KBM-7 (cell line): ENCODE measurements at regions not wholly inside any gene's neighbourhood (a gene's known extent, or its start where the extent isn't known, plus 50 kb on each side); places are given as distances from the start of the nearest gene placed in this dataset.

Experiments
- DNase-seq: peaks from one replicate; pipeline ENCODE4 v3.0.0-alpha.2; 2015
- in situ Hi-C: fragments of 300-500 bp; cut with MboI; formaldehyde crosslinking; loops from 2 replicates; pipeline ENCODE4 v1.14.3; 2020; ENCODE audit warnings: low sequenced_read_pairs, low pct_unique_long_range_greater_than_20kb, mixed read lengths

- in situ Hi-C loops, result no loop called here
- no peak for DNase-seq
These were observed 113.6 kb downstream of the GALC start for GRCh38 chr14:87879389-87879788.

- in situ Hi-C loops, result no loop called here
- no peak for DNase-seq
These were observed 114.0 kb downstream of the GALC start for GRCh38 chr14:87878959-87879358.

- in situ Hi-C loops, result no loop called here
- no peak for DNase-seq
These were observed 115.1 kb downstream of the GALC start for GRCh38 chr14:87877877-87878276.

GRCh38 chr14:87874676-87875075, 118.3 kb downstream of the GALC start:
- in situ Hi-C loops, result no loop called here
- no peak for DNase-seq

GRCh38 chr14:87873741-87874140, 119.2 kb downstream of the GALC start:
- no peak for DNase-seq
- in situ Hi-C loops, result no loop called here

- no peak for DNase-seq
These were observed 123.1 kb downstream of the GALC start for GRCh38 chr14:87869619-87870583.

GRCh38 chr14:87868920-87869319, 124.1 kb downstream of the GALC start:
- in situ Hi-C loops, result no loop called here
- DNase-seq, result no peak

More at GRCh38 chr14:87869619-87870583, 123.1 kb downstream of the GALC start:
- in situ Hi-C loops, result no loop called here

- DNase-seq, result no peak
- in situ Hi-C loops, result no loop called here
These were observed 126.9 kb downstream of the GALC start for GRCh38 chr14:87866116-87866515.

GRCh38 chr14:87864356-87865270, 128.4 kb downstream of the GALC start:
- DNase-seq, result no peak
- in situ Hi-C loops, result no loop called here

- no peak for DNase-seq
- in situ Hi-C loops, result no loop called here
These were observed 129.9 kb downstream of the GALC start for GRCh38 chr14:87863047-87863446.

- in situ Hi-C loops, result no loop called here
- DNase-seq, result no peak
These were observed 140.9 kb downstream of the GALC start for GRCh38 chr14:87852107-87852506.

GRCh38 chr14:87851190-87851589, 141.8 kb downstream of the GALC start:
- in situ Hi-C loops, result no loop called here
- DNase-seq, result no peak

GRCh38 chr14:87847216-87847755, 145.7 kb downstream of the GALC start:
- in situ Hi-C loops, result no loop called here
- DNase-seq, result no peak

- in situ Hi-C loops, result no loop called here
- no peak for DNase-seq
These were observed 152.1 kb downstream of the GALC start for GRCh38 chr14:87840906-87841305.

- in situ Hi-C loops, result no loop called here
- no peak for DNase-seq
These were observed 154.1 kb downstream of the GALC start for GRCh38 chr14:87838931-87839330.

GRCh38 chr14:87837296-87837695, 155.7 kb downstream of the GALC start:
- DNase-seq, result no peak

GRCh38 chr14:87834594-87834993, 158.4 kb downstream of the GALC start:
- no peak for DNase-seq

More at GRCh38 chr14:87837296-87837695, 155.7 kb downstream of the GALC start:
- in situ Hi-C loops, result no loop called here

GRCh38 chr14:87833026-87833425, 160.0 kb downstream of the GALC start:
- in situ Hi-C loops, result no loop called here

More at GRCh38 chr14:87834594-87834993, 158.4 kb downstream of the GALC start:
- in situ Hi-C loops, result no loop called here

GRCh38 chr14:87830443-87831096, 162.4 kb downstream of the GALC start:
- in situ Hi-C loops, result no loop called here
- no peak for DNase-seq

More at GRCh38 chr14:87833026-87833425, 160.0 kb downstream of the GALC start:
- DNase-seq, result no peak
